ENCODE measurements at regions not wholly inside any gene's neighbourhood (a gene's known extent, or its start where the extent isn't known, plus 50 kb on each side); places are given as distances from the start of the nearest gene placed in this dataset.
"Not testable (repeated sequence)": the region's sequence is repeated elsewhere in the genome, so short reads cannot be mapped to it uniquely, and the experiment has no call there.

- no peak for TF ChIP-seq CTCF (IDR thresholded peaks at IDR 0.05)
- Histone ChIP-seq H3K27ac (no peak overlapping the region), H3K9me3 (no peaks in the 10 kb centered on the region), H3K27me3 (no peaks in the 10 kb centered on the region), H3K36me3 (no peaks in the 10 kb centered on the region), H3K4me1 (no peaks in the 10 kb centered on the region), H3K4me3 (no peak overlapping the region)
- no peak for DNase-seq (ENCODE audit: low spot score)
Observed at GRCh38 chr13:110984798-110985197, 69.9 kb upstream of the ANKRD10 start.

GRCh38 chr13:110984381-110984780 lies 69.5 kb upstream of the ANKRD10 start:
- TF ChIP-seq CTCF (IDR thresholded peaks at IDR 0.05): no peak
- no peaks in the 10 kb centered on the region for H3K4me1 ChIP-seq

DNA sequence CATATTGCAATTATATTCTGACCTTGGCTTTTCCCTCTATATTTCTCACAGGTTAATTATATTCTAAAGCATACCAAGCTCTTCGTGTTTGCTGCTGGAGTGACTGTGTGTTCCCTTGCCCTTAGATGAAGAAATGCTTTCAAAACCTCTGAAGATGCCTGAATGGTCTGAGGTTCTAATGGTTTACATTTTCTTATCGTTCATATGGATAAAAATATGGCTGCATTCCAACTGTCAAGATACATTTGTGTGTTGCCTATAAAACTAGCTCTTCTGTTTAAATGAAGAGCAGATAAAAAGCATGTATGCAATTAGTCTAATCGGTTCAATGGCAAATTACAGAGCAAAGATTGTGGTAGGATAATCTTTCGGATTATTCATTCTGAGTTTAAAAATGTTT lies 68.4 kb upstream of the ANKRD10 start:
- H3K9me3 ChIP-seq: no peaks in the 10 kb centered on the region
- H3K4me1 ChIP-seq: no peaks in the 10 kb centered on the region
- H3K27me3 ChIP-seq: no peaks in the 10 kb centered on the region
- TF ChIP-seq CTCF (IDR thresholded peaks at IDR 0.05): no peak
- no peak overlapping the region for H3K27ac ChIP-seq
- no peaks in the 10 kb centered on the region for H3K36me3 ChIP-seq
- no peak overlapping the region for H3K4me3 ChIP-seq
- DNase-seq (ENCODE audit: low spot score): no peak

More at GRCh38 chr13:110984381-110984780, 69.5 kb upstream of the ANKRD10 start:
- no peaks in the 10 kb centered on the region for H3K36me3 ChIP-seq
- no peaks in the 10 kb centered on the region for H3K27me3 ChIP-seq
- no peak overlapping the region for H3K27ac ChIP-seq
- H3K9me3 ChIP-seq: no peaks in the 10 kb centered on the region
- no peak overlapping the region for H3K4me3 ChIP-seq
- DNase-seq (ENCODE audit: low spot score): no peak

DNA sequence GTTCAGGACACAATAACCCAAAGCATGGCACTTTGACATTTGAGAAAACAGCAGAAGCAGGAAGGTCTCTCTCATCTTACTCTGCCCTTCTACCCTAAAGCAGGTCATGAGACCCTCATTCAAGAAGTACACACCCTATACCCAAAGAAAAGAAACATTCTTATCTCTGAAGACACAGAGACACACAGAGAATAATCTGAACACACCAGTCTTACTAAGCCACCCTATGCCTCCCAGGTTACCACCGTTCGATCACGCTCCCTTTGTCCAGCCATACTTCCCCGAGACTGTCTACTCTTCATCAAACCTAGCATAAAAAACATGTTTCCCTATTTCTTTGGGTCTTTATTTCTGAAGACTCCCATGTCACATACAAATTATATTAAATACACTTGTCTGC lies 66.5 kb upstream of the ANKRD10 start:
- no peaks in the 10 kb centered on the region for H3K9me3 ChIP-seq
- no peak overlapping the region for H3K27ac ChIP-seq

DNA sequence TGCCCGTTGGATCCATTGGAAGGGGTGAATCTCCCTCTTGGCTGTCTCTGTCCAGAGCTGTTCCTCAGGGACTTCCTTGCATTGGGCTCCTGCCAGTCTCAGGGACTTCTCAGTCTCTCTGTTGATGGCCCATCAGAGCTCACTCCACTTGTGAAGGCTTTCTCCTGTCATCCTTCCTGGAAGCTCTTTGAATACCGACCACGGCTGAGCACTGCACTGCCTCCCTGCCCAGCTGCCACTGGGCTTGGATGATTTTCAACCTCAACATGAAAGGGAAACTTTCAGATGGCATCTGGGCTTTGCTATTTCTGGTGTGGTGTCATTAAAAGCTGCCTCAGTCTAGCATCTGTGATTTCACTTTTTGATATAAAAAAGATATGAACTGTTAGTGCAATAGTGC lies 66.1 kb upstream of the ANKRD10 start:
- DNase-seq (ENCODE audit: low spot score): no peak
- H3K4me3 ChIP-seq: no peak overlapping the region
- H3K27me3 ChIP-seq: no peaks in the 10 kb centered on the region
- no peaks in the 10 kb centered on the region for H3K9me3 ChIP-seq
- TF ChIP-seq CTCF (IDR thresholded peaks at IDR 0.05): no peak
- H3K4me1 ChIP-seq: no peaks in the 10 kb centered on the region
- H3K36me3 ChIP-seq: no peaks in the 10 kb centered on the region
- H3K27ac ChIP-seq: no peak overlapping the region

More for the DNA sequence above, 66.5 kb upstream of the ANKRD10 start:
- Histone ChIP-seq H3K4me1 (no peaks in the 10 kb centered on the region), H3K4me3 (no peak overlapping the region), H3K36me3 (no peaks in the 10 kb centered on the region), H3K27me3 (no peaks in the 10 kb centered on the region)
- TF ChIP-seq CTCF (IDR thresholded peaks at IDR 0.05): no peak
- DNase-seq (ENCODE audit: low spot score): no peak

DNA sequence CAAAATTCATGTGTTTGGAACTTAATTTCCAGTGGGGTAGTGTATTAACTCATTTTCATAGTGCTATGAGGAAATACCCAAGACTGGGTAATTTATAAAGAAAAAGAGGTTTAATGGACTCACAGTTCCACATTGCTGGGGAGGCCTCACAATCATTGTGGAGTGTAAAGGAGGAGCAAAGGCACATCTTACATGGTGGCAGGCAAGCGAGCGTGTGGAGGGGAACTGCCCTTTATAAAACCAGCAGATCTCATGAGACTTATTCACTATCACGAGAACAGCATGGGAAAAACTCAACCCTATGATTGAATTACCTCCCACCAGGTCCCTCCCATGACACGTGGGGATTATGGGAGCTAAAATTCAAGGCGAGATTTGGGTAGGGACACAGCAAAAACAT lies 64.3 kb upstream of the ANKRD10 start:
- not testable (repeated sequence) for DNase-seq (ENCODE audit: low spot score); H3K27ac ChIP-seq; H3K4me1 ChIP-seq; H3K4me3 ChIP-seq; H3K27me3 ChIP-seq; H3K9me3 ChIP-seq; H3K36me3 ChIP-seq
